ENCODE measurements at regions not wholly inside any gene's neighbourhood (a gene's known extent, or its start where the extent isn't known, plus 50 kb on each side); places are given as distances from the start of the nearest gene placed in this dataset.

GRCh38 chr6:69623357-69623756, 173.5 kb downstream of the LMBRD1 start:
- Mint-ChIP-seq H3K36me3 (no peaks in the 10 kb centered on the region), H3K4me1 (no peaks in the 10 kb centered on the region), H3K27me3 (peaks cover 18% of the 10 kb centered on the region), H3K9me3 (no peaks in the 10 kb centered on the region), H3K4me3 (no peak overlapping the region), H3K27ac (no peak overlapping the region)
- ATAC-seq: no peak

- no peak for ATAC-seq
- no peaks in the 10 kb centered on the region for H3K9me3 Mint-ChIP-seq
- no peak overlapping the region for H3K27ac Mint-ChIP-seq
- no peaks in the 10 kb centered on the region for H3K4me1 Mint-ChIP-seq
- H3K36me3 Mint-ChIP-seq: no peaks in the 10 kb centered on the region
- peaks cover 18% of the 10 kb centered on the region for H3K27me3 Mint-ChIP-seq
- no peak overlapping the region for H3K4me3 Mint-ChIP-seq
Observed at GRCh38 chr6:69622924-69623323, 173.9 kb downstream of the LMBRD1 start.

GRCh38 chr6:69622230-69622629, 174.6 kb downstream of the LMBRD1 start:
- peaks cover 18% of the 10 kb centered on the region for H3K27me3 Mint-ChIP-seq
- H3K27ac Mint-ChIP-seq: no peak overlapping the region
- no peaks in the 10 kb centered on the region for H3K4me1 Mint-ChIP-seq
- no peaks in the 10 kb centered on the region for H3K36me3 Mint-ChIP-seq
- H3K4me3 Mint-ChIP-seq: no peak overlapping the region
- no peak for ATAC-seq
- H3K9me3 Mint-ChIP-seq: no peaks in the 10 kb centered on the region

GRCh38 chr6:69617163-69617562, 179.6 kb downstream of the LMBRD1 start:
- H3K27me3 Mint-ChIP-seq: no peaks in the 10 kb centered on the region
- H3K4me3 Mint-ChIP-seq: no peak overlapping the region
- no peaks in the 10 kb centered on the region for H3K36me3 Mint-ChIP-seq
- no peak for ATAC-seq
- H3K9me3 Mint-ChIP-seq: peaks cover 4% of the 10 kb centered on the region
- no peaks in the 10 kb centered on the region for H3K4me1 Mint-ChIP-seq
- no peak overlapping the region for H3K27ac Mint-ChIP-seq

GRCh38 chr6:69609836-69610472, 186.9 kb downstream of the LMBRD1 start:
- no peak for ATAC-seq
- peaks cover 4% of the 10 kb centered on the region for H3K9me3 Mint-ChIP-seq
- no peaks in the 10 kb centered on the region for H3K4me1 Mint-ChIP-seq
- H3K36me3 Mint-ChIP-seq: no peaks in the 10 kb centered on the region
- H3K27ac Mint-ChIP-seq: no peak overlapping the region
- peaks cover 9% of the 10 kb centered on the region for H3K27me3 Mint-ChIP-seq
- H3K4me3 Mint-ChIP-seq: no peak overlapping the region

- no peak for ATAC-seq
- Mint-ChIP-seq H3K27ac (no peak overlapping the region), H3K9me3 (no peaks in the 10 kb centered on the region), H3K27me3 (no peaks in the 10 kb centered on the region), H3K36me3 (no peaks in the 10 kb centered on the region), H3K4me1 (no peaks in the 10 kb centered on the region), H3K4me3 (no peak overlapping the region)
Observed at GRCh38 chr6:69601132-69601531, 195.7 kb downstream of the LMBRD1 start.

- H3K27me3 Mint-ChIP-seq: no peaks in the 10 kb centered on the region
- no peaks in the 10 kb centered on the region for H3K9me3 Mint-ChIP-seq
- ATAC-seq: no peak
- H3K36me3 Mint-ChIP-seq: no peaks in the 10 kb centered on the region
- H3K4me1 Mint-ChIP-seq: no peaks in the 10 kb centered on the region
- no peak overlapping the region for H3K4me3 Mint-ChIP-seq
- no peak overlapping the region for H3K27ac Mint-ChIP-seq
Observed at GRCh38 chr6:69594405-69594804, 202.4 kb downstream of the LMBRD1 start.

GRCh38 chr6:69593706-69594105, 203.1 kb downstream of the LMBRD1 start:
- Mint-ChIP-seq H3K27ac (no peak overlapping the region), H3K4me3 (no peak overlapping the region), H3K27me3 (no peaks in the 10 kb centered on the region), H3K36me3 (no peaks in the 10 kb centered on the region), H3K4me1 (no peaks in the 10 kb centered on the region), H3K9me3 (no peaks in the 10 kb centered on the region)
- no peak for ATAC-seq

- Mint-ChIP-seq H3K4me3 (no peak overlapping the region), H3K9me3 (no peaks in the 10 kb centered on the region), H3K27ac (no peak overlapping the region), H3K4me1 (peaks cover 11% of the 10 kb centered on the region), H3K27me3 (no peaks in the 10 kb centered on the region), H3K36me3 (no peaks in the 10 kb centered on the region)
- no peak for ATAC-seq
Observed at GRCh38 chr6:69589626-69590025, 207.2 kb downstream of the LMBRD1 start.

GRCh38 chr6:69584913-69585729, 211.7 kb downstream of the LMBRD1 start:
- peak; percentile 57 for ATAC-seq
- Mint-ChIP-seq H3K36me3 (no peaks in the 10 kb centered on the region), H3K9me3 (no peaks in the 10 kb centered on the region), H3K4me3 (no peak overlapping the region), H3K27ac (no peak overlapping the region), H3K27me3 (no peaks in the 10 kb centered on the region), H3K4me1 (peaks cover 19% of the 10 kb centered on the region)

- ATAC-seq: no peak
- Mint-ChIP-seq H3K4me1 (peaks cover 19% of the 10 kb centered on the region), H3K4me3 (no peak overlapping the region), H3K27ac (no peak overlapping the region), H3K9me3 (no peaks in the 10 kb centered on the region), H3K27me3 (no peaks in the 10 kb centered on the region), H3K36me3 (no peaks in the 10 kb centered on the region)
Observed at GRCh38 chr6:69584536-69584912, 212.3 kb downstream of the LMBRD1 start.

GRCh38 chr6:69581581-69581980, 215.2 kb downstream of the LMBRD1 start:
- Mint-ChIP-seq H3K9me3 (no peaks in the 10 kb centered on the region), H3K27ac (no peak overlapping the region), H3K27me3 (no peaks in the 10 kb centered on the region), H3K4me1 (peaks cover 19% of the 10 kb centered on the region), H3K4me3 (no peak overlapping the region), H3K36me3 (no peaks in the 10 kb centered on the region)
- no peak for ATAC-seq

GRCh38 chr6:69580706-69581105, 216.1 kb downstream of the LMBRD1 start:
- Mint-ChIP-seq H3K36me3 (no peaks in the 10 kb centered on the region), H3K4me3 (no peak overlapping the region), H3K9me3 (no peaks in the 10 kb centered on the region), H3K4me1 (peaks cover 19% of the 10 kb centered on the region), H3K27ac (no peak overlapping the region), H3K27me3 (no peaks in the 10 kb centered on the region)
- ATAC-seq: no peak

GRCh38 chr6:69578361-69578890, 218.4 kb downstream of the LMBRD1 start:
- Mint-ChIP-seq H3K4me3 (no peak overlapping the region), H3K9me3 (no peaks in the 10 kb centered on the region)

GRCh38 chr6:69571234-69571633, 225.6 kb downstream of the LMBRD1 start:
- Mint-ChIP-seq H3K4me1 (no peaks in the 10 kb centered on the region), H3K9me3 (peaks cover 4% of the 10 kb centered on the region), H3K36me3 (no peaks in the 10 kb centered on the region), H3K4me3 (no peak overlapping the region), H3K27ac (no peak overlapping the region), H3K27me3 (peaks cover 7% of the 10 kb centered on the region)
- no peak for ATAC-seq

More at GRCh38 chr6:69578361-69578890, 218.4 kb downstream of the LMBRD1 start:
- Mint-ChIP-seq H3K27me3 (peaks cover 1% of the 10 kb centered on the region), H3K4me1 (no peaks in the 10 kb centered on the region), H3K27ac (no peak overlapping the region), H3K36me3 (no peaks in the 10 kb centered on the region)
- no peak for ATAC-seq

GRCh38 chr6:69570106-69570505, 226.7 kb downstream of the LMBRD1 start:
- Mint-ChIP-seq H3K27me3 (peaks cover 7% of the 10 kb centered on the region), H3K4me1 (no peaks in the 10 kb centered on the region), H3K36me3 (no peaks in the 10 kb centered on the region), H3K27ac (no peak overlapping the region), H3K4me3 (no peak overlapping the region), H3K9me3 (peaks cover 4% of the 10 kb centered on the region)
- ATAC-seq: no peak
